ENCODE measurements at regions not wholly inside any gene's neighbourhood (a gene's known extent, or its start where the extent isn't known, plus 50 kb on each side); places are given as distances from the start of the nearest gene placed in this dataset.
"Not testable (repeated sequence)": the region's sequence is repeated elsewhere in the genome, so short reads cannot be mapped to it uniquely, and the experiment has no call there.

- TF ChIP-seq ZNF384, SUZ12, PKNOX1 (IDR thresholded peaks at IDR 0.05): not testable (repeated sequence)
Observed at GRCh38 chr14:104269511-104270241, 131.3 kb downstream of the KIF26A start.

Data from HEK293T (cell line).